Muscle layer of colon (tissue), 2 donors: ENCODE measurements at regions not wholly inside any gene's neighbourhood (a gene's known extent, or its start where the extent isn't known, plus 50 kb on each side); places are given as distances from the start of the nearest gene placed in this dataset.

Experiments used
- H3K27ac ChIP-seq: one replicate; pipeline ENCODE4 v1.7.0; 2013; ENCODE audit warnings: low read depth, mild to moderate bottlenecking, low read length, moderate library complexity
- H3K27me3 ChIP-seq, 2 donors: one replicate each; pipeline ENCODE4 v1.7.0; 2013; ENCODE audit warnings: low read length in 2 of 2, mild to moderate bottlenecking in 2 of 2; ENCODE audit not compliant: insufficient read depth in 2 of 2, control insufficient read depth in 1 of 2
- H3K36me3 ChIP-seq: one replicate; pipeline ENCODE4 v1.7.0; 2013; ENCODE audit warnings: mild to moderate bottlenecking, low read length; ENCODE audit not compliant: insufficient read depth
- H3K4me1 ChIP-seq: one replicate; pipeline ENCODE4 v1.7.0; 2013; ENCODE audit warnings: mild to moderate bottlenecking, low read length; ENCODE audit not compliant: insufficient read depth
- H3K4me3 ChIP-seq, 2 donors: one replicate each; pipeline ENCODE4 v1.7.0; 2013; ENCODE audit warnings: low read length in 2 of 2, low read depth in 1 of 2, mild to moderate bottlenecking in 1 of 2, moderate library complexity in 1 of 2
- H3K9ac ChIP-seq: one replicate; pipeline ENCODE4 v1.7.0; 2013; ENCODE audit warnings: low read length
- H3K9me3 ChIP-seq: one replicate; pipeline ENCODE4 v1.7.0; 2013; ENCODE audit warnings: mild to moderate bottlenecking, low read length
- donor health status: abdominal sarcoma.
- donor health status: Adenocarcinoma of cecum.

- no peaks in the 10 kb centered on the region for H3K27me3 ChIP-seq
- no peak overlapping the region for H3K27ac ChIP-seq
- no peaks in the 10 kb centered on the region for H3K36me3 ChIP-seq
- H3K4me1 ChIP-seq, result no peaks in the 10 kb centered on the region
- H3K9me3 ChIP-seq, result no peaks in the 10 kb centered on the region
- H3K4me3 ChIP-seq, result no peak overlapping the region
- H3K9ac ChIP-seq, result no peak overlapping the region
Observed at GRCh38 chr10:35898716-35899440, 256.8 kb upstream of the FZD8 start.

GRCh38 chr10:35896001-35896400 lies 253.9 kb upstream of the FZD8 start:
- H3K27ac ChIP-seq, result no peak overlapping the region
- H3K9ac ChIP-seq, result no peak overlapping the region
- no peaks in the 10 kb centered on the region for H3K27me3 ChIP-seq
- no peaks in the 10 kb centered on the region for H3K9me3 ChIP-seq
- no peak overlapping the region for H3K4me3 ChIP-seq
- peaks cover 2% of the 10 kb centered on the region for H3K4me1 ChIP-seq
- no peaks in the 10 kb centered on the region for H3K36me3 ChIP-seq

- no peak overlapping the region for H3K27ac ChIP-seq
- H3K36me3 ChIP-seq, result no peaks in the 10 kb centered on the region
- H3K9me3 ChIP-seq, result no peaks in the 10 kb centered on the region
- no peak overlapping the region for H3K9ac ChIP-seq
- peaks cover 8% of the 10 kb centered on the region for H3K4me1 ChIP-seq
- no peaks in the 10 kb centered on the region for H3K27me3 ChIP-seq
- no peak overlapping the region for H3K4me3 ChIP-seq
Observed at GRCh38 chr10:35895331-35895730, 253.2 kb upstream of the FZD8 start.

GRCh38 chr10:35892526-35892925 lies 250.4 kb upstream of the FZD8 start:
- peaks cover 20% of the 10 kb centered on the region for H3K4me1 ChIP-seq
- H3K27ac ChIP-seq, result no peak overlapping the region
- H3K4me3 ChIP-seq, result no peak overlapping the region
- no peaks in the 10 kb centered on the region for H3K27me3 ChIP-seq
- H3K9ac ChIP-seq, result no peak overlapping the region
- no peaks in the 10 kb centered on the region for H3K36me3 ChIP-seq
- H3K9me3 ChIP-seq, result no peaks in the 10 kb centered on the region

- Histone ChIP-seq H3K9me3 (no peaks in the 10 kb centered on the region), H3K4me1 (peaks cover 20% of the 10 kb centered on the region), H3K36me3 (no peaks in the 10 kb centered on the region), H3K27ac (peak overlapping the region; percentile 57), H3K27me3 (no peaks in the 10 kb centered on the region), H3K9ac (no peak overlapping the region), H3K4me3 (no peak overlapping the region)
Observed at GRCh38 chr10:35890676-35891495, 248.8 kb upstream of the FZD8 start.

GRCh38 chr10:35889971-35890675 lies 248.0 kb upstream of the FZD8 start:
- no peaks in the 10 kb centered on the region for H3K9me3 ChIP-seq
- no peaks in the 10 kb centered on the region for H3K36me3 ChIP-seq
- H3K27me3 ChIP-seq, result no peaks in the 10 kb centered on the region
- H3K4me1 ChIP-seq, result peaks cover 20% of the 10 kb centered on the region
- H3K27ac ChIP-seq, result peak overlapping the region; percentile 66
- H3K9ac ChIP-seq, result no peak overlapping the region
- no peak overlapping the region for H3K4me3 ChIP-seq

- Histone ChIP-seq H3K9ac (no peak overlapping the region), H3K4me1 (peaks cover 20% of the 10 kb centered on the region), H3K9me3 (no peaks in the 10 kb centered on the region), H3K36me3 (no peaks in the 10 kb centered on the region), H3K27me3 (no peaks in the 10 kb centered on the region), H3K27ac (no peak overlapping the region), H3K4me3 (no peak overlapping the region)
Observed at GRCh38 chr10:35889226-35889625, 247.1 kb upstream of the FZD8 start.

GRCh38 chr10:35888400-35888799 lies 246.3 kb upstream of the FZD8 start:
- H3K27ac ChIP-seq, result no peak overlapping the region
- no peaks in the 10 kb centered on the region for H3K9me3 ChIP-seq
- H3K36me3 ChIP-seq, result no peaks in the 10 kb centered on the region
- no peaks in the 10 kb centered on the region for H3K27me3 ChIP-seq
- no peak overlapping the region for H3K9ac ChIP-seq
- H3K4me1 ChIP-seq, result peaks cover 20% of the 10 kb centered on the region
- H3K4me3 ChIP-seq, result no peak overlapping the region

- Histone ChIP-seq H3K36me3 (no peaks in the 10 kb centered on the region), H3K4me1 (peaks cover 20% of the 10 kb centered on the region), H3K4me3 (no peak overlapping the region), H3K27me3 (no peaks in the 10 kb centered on the region), H3K27ac (no peak overlapping the region), H3K9ac (no peak overlapping the region), H3K9me3 (no peaks in the 10 kb centered on the region)
Observed at GRCh38 chr10:35887685-35888084, 245.6 kb upstream of the FZD8 start.

GRCh38 chr10:35885076-35885475 lies 243.0 kb upstream of the FZD8 start:
- peaks cover 11% of the 10 kb centered on the region for H3K4me1 ChIP-seq
- no peaks in the 10 kb centered on the region for H3K9me3 ChIP-seq
- H3K9ac ChIP-seq, result no peak overlapping the region
- H3K4me3 ChIP-seq, result no peak overlapping the region
- H3K27ac ChIP-seq, result no peak overlapping the region
- H3K27me3 ChIP-seq, result no peaks in the 10 kb centered on the region
- H3K36me3 ChIP-seq, result no peaks in the 10 kb centered on the region

GRCh38 chr10:35884657-35885071 lies 242.6 kb upstream of the FZD8 start:
- H3K4me1 ChIP-seq, result peaks cover 6% of the 10 kb centered on the region
- no peak overlapping the region for H3K4me3 ChIP-seq
- no peaks in the 10 kb centered on the region for H3K27me3 ChIP-seq
- no peak overlapping the region for H3K27ac ChIP-seq
- H3K36me3 ChIP-seq, result no peaks in the 10 kb centered on the region
- H3K9ac ChIP-seq, result no peak overlapping the region
- H3K9me3 ChIP-seq, result no peaks in the 10 kb centered on the region
